GM23338 (cell line): ENCODE measurements at regions not wholly inside any gene's neighbourhood (a gene's known extent, or its start where the extent isn't known, plus 50 kb on each side); places are given as distances from the start of the nearest gene placed in this dataset.

ENCODE experiments used
- ATAC-seq: fragments of 200-7000 bp; cut with Tn5 transposase; 3 replicates; pipeline ENCODE4 v1.9.1; 2020
- DNase-seq: peaks from one replicate; pipeline ENCODE4 v3.0.0-alpha.2; 2015; ENCODE audit warnings: low spot score
- H2AFZ ChIP-seq: fragments of 200-600 bp; sonication (generic); 2 replicates; pipeline ENCODE4 v1.8.0; 2016; ENCODE audit warnings: antibody characterized with exemption, mild to moderate bottlenecking, moderate library complexity
- H3F3A ChIP-seq: fragments of 200-600 bp; sonication (generic); replicated peaks from 2 replicates; pipeline ENCODE4 v1.8.0; 2017; ENCODE audit warnings: antibody characterized with exemption, mixed run types, low read depth
- H3K27ac ChIP-seq: fragments of 200-600 bp; sonication (generic); 2 replicates; pipeline ENCODE4 v1.6.1; 2016; ENCODE audit warnings: low read depth
- H3K27me3 ChIP-seq: fragments of 200-600 bp; sonication (generic); 2 replicates; pipeline ENCODE4 v1.8.0; 2016; ENCODE audit warnings: mild to moderate bottlenecking, mixed run types, moderate library complexity; ENCODE audit not compliant: insufficient read depth
- H3K36me3 ChIP-seq: fragments of 200-600 bp; sonication (generic); 2 replicates; pipeline ENCODE4 v1.8.0; 2016; ENCODE audit warnings: mild to moderate bottlenecking; ENCODE audit not compliant: insufficient read depth
- H3K4me1 ChIP-seq: fragments of 200-600 bp; sonication (generic); 2 replicates; pipeline ENCODE4 v1.8.0; 2016; ENCODE audit warnings: mild to moderate bottlenecking, moderate library complexity; ENCODE audit not compliant: insufficient read depth
- H3K4me2 ChIP-seq: fragments of 200-600 bp; sonication (generic); 2 replicates; pipeline ENCODE4 v1.7.1; 2017; ENCODE audit warnings: mixed run types
- H3K4me3 ChIP-seq: fragments of 200-600 bp; sonication (generic); 2 replicates; pipeline ENCODE4 v1.6.1; 2016; ENCODE audit warnings: mixed run types
- H3K79me2 ChIP-seq: fragments of 200-600 bp; sonication (generic); replicated peaks from 2 replicates; pipeline ENCODE4 v1.8.0; 2017; ENCODE audit warnings: mild to moderate bottlenecking; ENCODE audit not compliant: insufficient read depth
- H3K9me2 ChIP-seq: fragments of 200-600 bp; sonication (generic); 2 replicates; pipeline ENCODE4 v1.8.0; 2017; ENCODE audit not compliant: insufficient read depth
- H4K20me1 ChIP-seq: fragments of 200-600 bp; sonication (generic); replicated peaks from 2 replicates; pipeline ENCODE4 v1.8.0; 2017; ENCODE audit warnings: mild to moderate bottlenecking; ENCODE audit not compliant: insufficient read depth
- H3K27ac Mint-ChIP-seq: 2 replicates; pipeline ENCODE4 v1.8.0; 2020; ENCODE audit warnings: inconsistent platforms, mild to moderate bottlenecking, moderate library complexity, mixed read lengths
- H3K27me3 Mint-ChIP-seq: 3 replicates; pipeline ENCODE4 v1.8.0; 2022; ENCODE audit warnings: low read depth, mild to moderate bottlenecking, moderate library complexity, mixed read lengths, inconsistent platforms; ENCODE audit not compliant: insufficient read depth, poor library complexity
- H3K36me3 Mint-ChIP-seq: 3 replicates; pipeline ENCODE4 v1.8.0; 2021; ENCODE audit warnings: low read depth, mild to moderate bottlenecking, inconsistent platforms, moderate library complexity, mixed read lengths
- H3K4me1 Mint-ChIP-seq: 3 replicates; pipeline ENCODE4 v1.8.0; 2020; ENCODE audit warnings: mild to moderate bottlenecking, inconsistent platforms, mixed read lengths
- H3K4me3 Mint-ChIP-seq: 3 replicates; pipeline ENCODE4 v1.8.0; 2021; ENCODE audit warnings: moderate library complexity, mild to moderate bottlenecking, inconsistent platforms, mixed read lengths
- H3K9me3 Mint-ChIP-seq: 3 replicates; pipeline ENCODE4 v1.8.0; 2020; ENCODE audit warnings: moderate library complexity, mild to moderate bottlenecking, inconsistent platforms, mixed read lengths
- ETS1 ChIP-seq: IDR thresholded peaks from 2 replicates; pipeline ENCODE4 v1.6.1; 2016; ENCODE audit warnings: antibody characterized with exemption
- EZH2 ChIP-seq: fragments of 200-600 bp; sonication (generic); IDR thresholded peaks from one replicate; pipeline ENCODE4 v1.8.0; 2017; ENCODE audit warnings: antibody characterized with exemption, mild to moderate bottlenecking, low read depth; ENCODE audit not compliant: unreplicated experiment
- EZH2phosphoT487 ChIP-seq: fragments of 200-600 bp; sonication (generic); IDR thresholded peaks from one replicate; pipeline ENCODE4 v1.8.1; 2018; ENCODE audit warnings: antibody characterized with exemption; ENCODE audit not compliant: unreplicated experiment
- JUNB ChIP-seq: IDR thresholded peaks from one replicate; pipeline ENCODE4 v1.6.1; 2016; ENCODE audit warnings: antibody characterized with exemption; ENCODE audit not compliant: unreplicated experiment
- NANOG ChIP-seq: IDR thresholded peaks from 2 replicates; pipeline ENCODE4 v1.6.1; 2016; ENCODE audit warnings: antibody characterized with exemption, borderline replicate concordance
- POLR2AphosphoS5 ChIP-seq: IDR thresholded peaks from 2 replicates; pipeline ENCODE4 v1.6.1; 2016; ENCODE audit warnings: antibody characterized with exemption, low read depth
- REST ChIP-seq: IDR thresholded peaks from one replicate; pipeline ENCODE4 v1.6.1; 2018; ENCODE audit warnings: antibody characterized with exemption; ENCODE audit not compliant: unreplicated experiment
- STAT1 ChIP-seq: IDR thresholded peaks from one replicate; pipeline ENCODE4 v1.6.1; 2016; ENCODE audit warnings: antibody characterized with exemption; ENCODE audit not compliant: unreplicated experiment
- ZNF114 ChIP-seq: fragments of 250-450 bp; sonication (Bioruptor Pico); IDR thresholded peaks from 2 replicates; pipeline ENCODE4 v1.5.0; 2020; ENCODE audit warnings: mild to moderate bottlenecking, moderate library complexity
- ZNF462 ChIP-seq: fragments of 250-450 bp; sonication (Bioruptor Pico); IDR thresholded peaks from 2 replicates; pipeline ENCODE4 v1.5.0; 2020; ENCODE audit warnings: mild to moderate bottlenecking, moderate library complexity

GRCh38 chr9:29348999-29349398, 1775.7 kb upstream of the C9orf72 start:
- Histone ChIP-seq H3F3A (no peaks in the 10 kb centered on the region), H3K9me2 (no peaks in the 10 kb centered on the region), H3K36me3 (no peaks in the 10 kb centered on the region), H2AFZ (no peak overlapping the region), H3K27ac (no peak overlapping the region), H3K4me1 (no peaks in the 10 kb centered on the region), H4K20me1 (no peaks in the 10 kb centered on the region), H3K79me2 (no peaks in the 10 kb centered on the region), H3K4me2 (no peak overlapping the region), H3K4me3 (no peak overlapping the region), H3K27me3 (no peaks in the 10 kb centered on the region)
- ATAC-seq (no peak), DNase-seq (no peak)
- Mint-ChIP-seq H3K27ac (no peak overlapping the region), H3K27me3 (no peaks in the 10 kb centered on the region), H3K36me3 (no peaks in the 10 kb centered on the region), H3K4me3 (no peak overlapping the region), H3K9me3 (peaks cover 2% of the 10 kb centered on the region; the same call in 2 of the 3 replicates), H3K4me1 (no peaks in the 10 kb centered on the region)
- TF ChIP-seq STAT1 (no peak), REST (no peak), POLR2AphosphoS5 (no peak), ZNF114 (CRISPR knock-in tag) (no peak), EZH2phosphoT487 (no peak), EZH2 (no peak), NANOG (no peak), JUNB (no peak), ZNF462 (CRISPR knock-in tag) (no peak), ETS1 (no peak)
